BJ (cell line): ENCODE measurements at regions not wholly inside any gene's neighbourhood (a gene's known extent, or its start where the extent isn't known, plus 50 kb on each side); places are given as distances from the start of the nearest gene placed in this dataset.
"Not testable (repeated sequence)": the region's sequence is repeated elsewhere in the genome, so short reads cannot be mapped to it uniquely, and the experiment has no call there.

ENCODE experiments used
- CTCF ChIA-PET: fragments of 350-600 bp; formaldehyde crosslinking; extraction: SDS; loops from one replicate; lab custom pipeline; 2021; ENCODE audit warnings: antibody characterized with exemption, inconsistent platforms; lab: Yijun Ruan, JAX
- POLR2A ChIA-PET: fragments of 300-600 bp; sonication (Branson Sonifier 250); formaldehyde crosslinking; extraction: SDS; loops from one replicate; lab custom pipeline; 2021; ENCODE audit warnings: antibody characterized with exemption; lab: Charles Lee
- DNase-seq: peaks from one replicate; pipeline ENCODE4 v3.0.0-alpha.2; 2011; ENCODE audit warnings: low read depth
- H3K27me3 ChIP-seq: 2 replicates; pipeline ENCODE4 v1.6.0; 2011; ENCODE audit warnings: low read length; ENCODE audit not compliant: control insufficient read depth, insufficient read depth
- H3K36me3 ChIP-seq: 2 replicates; pipeline ENCODE4 v1.5.1; 2011; ENCODE audit warnings: low read length; ENCODE audit not compliant: control insufficient read depth, insufficient read depth
- H3K4me3 ChIP-seq: 2 replicates; pipeline ENCODE4 v1.5.1; 2011; ENCODE audit warnings: low read depth, mild to moderate bottlenecking, control low read depth, low read length
- CTCF ChIP-seq: IDR thresholded peaks from 2 replicates; pipeline ENCODE4 v1.5.1; 2011; ENCODE audit warnings: low read depth, mild to moderate bottlenecking, control low read depth, inconsistent platforms, low read length, moderate library complexity; ENCODE audit not compliant: insufficient read depth

GRCh38 chr9:124149992-124150391, 107.8 kb upstream of the NEK6 start:
- H3K27me3 ChIP-seq = peaks cover 9% of the 10 kb centered on the region; the same call in 1 of the 2 replicates
- ChIA-PET CTCF (no interaction called here), POLR2A (no interaction called here)
- no peaks in the 10 kb centered on the region for H3K36me3 ChIP-seq
- DNase-seq = no peak
- TF ChIP-seq CTCF = no peak
- no peak overlapping the region for H3K4me3 ChIP-seq

- Histone ChIP-seq H3K27me3 (peaks cover 7% of the 10 kb centered on the region; the same call in 1 of the 2 replicates), H3K4me3 (no peak overlapping the region), H3K36me3 (no peaks in the 10 kb centered on the region)
- ChIA-PET CTCF (interaction anchor here (0.6 to 1.3 kb wide), 2 partner anchors 9 to 20 kb away, joined by 3 read pairs; no protein-coding TSS in a partner anchor), POLR2A (no interaction called here)
- no peak for DNase-seq
- no peak for TF ChIP-seq CTCF
Observed at GRCh38 chr9:124163760-124164255, 93.9 kb upstream of the NEK6 start.

- no peak overlapping the region for H3K4me3 ChIP-seq
- TF ChIP-seq CTCF = no peak
- POLR2A ChIA-PET = no interaction called here
- CTCF ChIA-PET = interaction anchor here (0.7 kb wide), 1 partner anchor 38 kb away, joined by 3 read pairs; no protein-coding TSS in a partner anchor
- no peak for DNase-seq
- H3K27me3 ChIP-seq = peaks cover 7% of the 10 kb centered on the region; the same call in 1 of the 2 replicates
- no peaks in the 10 kb centered on the region for H3K36me3 ChIP-seq
Observed at GRCh38 chr9:124164811-124165210, 92.9 kb upstream of the NEK6 start.

GRCh38 chr9:124174433-124174832, 83.3 kb upstream of the NEK6 start:
- H3K4me3 ChIP-seq = no peak overlapping the region
- ChIA-PET CTCF (no interaction called here), POLR2A (no interaction called here)

GRCh38 chr9:124177522-124177921, 80.2 kb upstream of the NEK6 start:
- peaks cover 18% of the 10 kb centered on the region for H3K27me3 ChIP-seq
- H3K36me3 ChIP-seq, H3K4me3 ChIP-seq, DNase-seq, CTCF ChIA-PET: not testable (repeated sequence)
- POLR2A ChIA-PET = interaction anchor here (0.7 kb wide), 1 partner anchor 32 kb away, joined by 10 read pairs; no protein-coding TSS in a partner anchor

More at GRCh38 chr9:124174433-124174832, 83.3 kb upstream of the NEK6 start:
- no peak for TF ChIP-seq CTCF
- DNase-seq = no peak
- Histone ChIP-seq H3K36me3 (no peaks in the 10 kb centered on the region), H3K27me3 (peaks cover 5% of the 10 kb centered on the region)
